Osteocyte (in vitro differentiated cells): ENCODE measurements at regions not wholly inside any gene's neighbourhood (a gene's known extent, or its start where the extent isn't known, plus 50 kb on each side); places are given as distances from the start of the nearest gene placed in this dataset.

Experiments
- DNase-seq: peaks from one replicate; pipeline ENCODE4 v3.0.0; 2021; ENCODE audit warnings: mixed read lengths; ENCODE audit not compliant: unreplicated experiment; ENCODE audit errors: extremely low spot score
- H3K27ac Mint-ChIP-seq: one replicate; pipeline ENCODE4 v1.8.0; 2021; ENCODE audit warnings: mild to moderate bottlenecking, mixed read lengths; ENCODE audit not compliant: unreplicated experiment
- H3K27me3 Mint-ChIP-seq: one replicate; pipeline ENCODE4 v1.8.0; 2021; ENCODE audit warnings: mixed read lengths; ENCODE audit not compliant: unreplicated experiment
- H3K36me3 Mint-ChIP-seq: one replicate; pipeline ENCODE4 v1.8.0; 2021; ENCODE audit warnings: mixed read lengths; ENCODE audit not compliant: unreplicated experiment
- H3K4me1 Mint-ChIP-seq: one replicate; pipeline ENCODE4 v1.8.0; 2021; ENCODE audit warnings: mixed read lengths; ENCODE audit not compliant: unreplicated experiment
- H3K4me3 Mint-ChIP-seq: one replicate; pipeline ENCODE4 v1.8.0; 2021; ENCODE audit warnings: mild to moderate bottlenecking, moderate library complexity, mixed read lengths; ENCODE audit not compliant: unreplicated experiment
- H3K9me3 Mint-ChIP-seq: one replicate; pipeline ENCODE4 v1.8.0; 2021; ENCODE audit warnings: mixed read lengths; ENCODE audit not compliant: unreplicated experiment
- CTCF ChIP-seq: fragments of 200-600 bp; sonication (generic); IDR thresholded peaks from 2 replicates; pipeline ENCODE4 v1.5.0; 2021; ENCODE audit warnings: antibody characterized with exemption, mild to moderate bottlenecking, moderate library complexity

- H3K4me3 Mint-ChIP-seq = no peak overlapping the region
- peaks cover 25% of the 10 kb centered on the region for H3K27me3 Mint-ChIP-seq
- TF ChIP-seq CTCF = no peak
- DNase-seq = no peak
- peaks cover 2% of the 10 kb centered on the region for H3K4me1 Mint-ChIP-seq
- H3K27ac Mint-ChIP-seq = no peak overlapping the region
- peaks cover 1% of the 10 kb centered on the region for H3K36me3 Mint-ChIP-seq
- H3K9me3 Mint-ChIP-seq = no peaks in the 10 kb centered on the region
Measured at GRCh38 chr9:13958672-13959071, 355.3 kb downstream of the NFIB start.

- no peak overlapping the region for H3K4me3 Mint-ChIP-seq
- peaks cover 2% of the 10 kb centered on the region for H3K4me1 Mint-ChIP-seq
- TF ChIP-seq CTCF = no peak
- no peaks in the 10 kb centered on the region for H3K9me3 Mint-ChIP-seq
- DNase-seq = no peak
- H3K36me3 Mint-ChIP-seq = peaks cover 1% of the 10 kb centered on the region
- no peak overlapping the region for H3K27ac Mint-ChIP-seq
- peaks cover 30% of the 10 kb centered on the region for H3K27me3 Mint-ChIP-seq
Measured at GRCh38 chr9:13957089-13957488, 356.9 kb downstream of the NFIB start.

- no peak for TF ChIP-seq CTCF
- Mint-ChIP-seq H3K36me3 (peaks cover 3% of the 10 kb centered on the region), H3K9me3 (no peaks in the 10 kb centered on the region), H3K27me3 (peaks cover 24% of the 10 kb centered on the region), H3K4me1 (peaks cover 2% of the 10 kb centered on the region), H3K4me3 (no peak overlapping the region), H3K27ac (no peak overlapping the region)
- no peak for DNase-seq
Measured at GRCh38 chr9:13956107-13956506, 357.8 kb downstream of the NFIB start.

- H3K27ac Mint-ChIP-seq = no peak overlapping the region
Measured at GRCh38 chr9:13952906-13953305, 361.0 kb downstream of the NFIB start.

GRCh38 chr9:13948037-13948436 lies 365.9 kb downstream of the NFIB start:
- peaks cover 3% of the 10 kb centered on the region for H3K36me3 Mint-ChIP-seq
- TF ChIP-seq CTCF = no peak
- peaks cover 19% of the 10 kb centered on the region for H3K4me1 Mint-ChIP-seq
- no peak for DNase-seq
- peaks cover 13% of the 10 kb centered on the region for H3K27me3 Mint-ChIP-seq
- H3K27ac Mint-ChIP-seq = peak overlapping the region; percentile 38
- H3K4me3 Mint-ChIP-seq = no peak overlapping the region
- H3K9me3 Mint-ChIP-seq = no peaks in the 10 kb centered on the region

More at GRCh38 chr9:13952906-13953305, 361.0 kb downstream of the NFIB start:
- H3K27me3 Mint-ChIP-seq = peaks cover 28% of the 10 kb centered on the region
- H3K9me3 Mint-ChIP-seq = no peaks in the 10 kb centered on the region
- H3K36me3 Mint-ChIP-seq = peaks cover 3% of the 10 kb centered on the region
- H3K4me3 Mint-ChIP-seq = no peak overlapping the region
- TF ChIP-seq CTCF = no peak
- DNase-seq = no peak
- H3K4me1 Mint-ChIP-seq = peaks cover 9% of the 10 kb centered on the region
